Keratinocyte (primary cell): ENCODE measurements at regions not wholly inside any gene's neighbourhood (a gene's known extent, or its start where the extent isn't known, plus 50 kb on each side); places are given as distances from the start of the nearest gene placed in this dataset.

Experiments
- DNase-seq: peaks from one replicate; pipeline ENCODE4 v3.0.0-alpha.2; 2011; ENCODE audit warnings: low read depth, missing footprints, low spot score
- FAIRE-seq: peaks from 2 replicates; lab custom pipeline; 2011; peaks lifted over from hg19 to GRCh38; lab: Jason Lieb, UNC
- H2AFZ ChIP-seq: 2 replicates; pipeline ENCODE4 v1.6.0; 2012; ENCODE audit warnings: low read length, control low read depth, inconsistent platforms; ENCODE audit not compliant: control insufficient read depth
- H3K27ac ChIP-seq: 2 replicates; pipeline ENCODE4 v1.5.1; 2011; ENCODE audit warnings: low read length; ENCODE audit not compliant: control insufficient read depth, insufficient read depth
- H3K27me3 ChIP-seq: 3 replicates; pipeline ENCODE4 v1.6.0; 2011; ENCODE audit warnings: low read length; ENCODE audit not compliant: control insufficient read depth, insufficient read depth; ENCODE audit errors: extremely low read depth
- H3K36me3 ChIP-seq, 2 experiments: 2 replicates in 1 of 2; 3 replicates in 1 of 2; pipeline ENCODE4 v1.5.1; 2011; ENCODE audit warnings: low read length in 2 of 2, mild to moderate bottlenecking in 1 of 2; ENCODE audit not compliant: control insufficient read depth in 2 of 2, insufficient read depth in 2 of 2; ENCODE audit errors: extremely low read depth in 1 of 2
- H3K4me1 ChIP-seq: 3 replicates; pipeline ENCODE4 v1.5.1; 2011; ENCODE audit warnings: low read length; ENCODE audit not compliant: control insufficient read depth, insufficient read depth; ENCODE audit errors: extremely low read depth
- H3K4me2 ChIP-seq: 3 replicates; pipeline ENCODE4 v1.6.0; 2011; ENCODE audit warnings: low read depth, low read length; ENCODE audit not compliant: control insufficient read depth, insufficient read depth; ENCODE audit errors: extremely low read depth
- H3K4me3 ChIP-seq, 3 experiments: fragments of 200-600 bp in 1 of 3; sonication (generic) in 1 of 3; 2 replicates in 2 of 3; 3 replicates in 1 of 3; pipeline ENCODE4 v1.5.1; 2011 to 2016; ENCODE audit warnings: low read length in 3 of 3, mild to moderate bottlenecking in 3 of 3, control low read depth in 2 of 3, inconsistent platforms in 1 of 3, low read depth in 1 of 3, mixed read lengths in 1 of 3, mixed run types in 1 of 3, moderate library complexity in 1 of 3; ENCODE audit not compliant: control insufficient read depth in 2 of 3, insufficient read depth in 2 of 3; ENCODE audit errors: extremely low read depth in 1 of 3
- H3K79me2 ChIP-seq: 2 replicates; pipeline ENCODE4 v1.6.0; 2012; ENCODE audit warnings: low read length; ENCODE audit not compliant: control insufficient read depth, insufficient read depth
- H3K9ac ChIP-seq: 3 replicates; pipeline ENCODE4 v1.6.0; 2011; ENCODE audit warnings: low read length; ENCODE audit not compliant: control insufficient read depth, insufficient read depth; ENCODE audit errors: extremely low read depth
- H3K9me1 ChIP-seq: 3 replicates; pipeline ENCODE4 v1.6.0; 2011; ENCODE audit warnings: low read length; ENCODE audit not compliant: control insufficient read depth, insufficient read depth; ENCODE audit errors: extremely low read depth
- H3K9me3 ChIP-seq: 2 replicates; pipeline ENCODE4 v1.5.1; 2012; ENCODE audit warnings: low read depth, low read length; ENCODE audit not compliant: control insufficient read depth
- H4K20me1 ChIP-seq: 3 replicates; pipeline ENCODE4 v1.6.0; 2011; ENCODE audit warnings: low read length; ENCODE audit not compliant: control insufficient read depth, insufficient read depth; ENCODE audit errors: extremely low read depth
- EZH2 ChIP-seq: IDR thresholded peaks from one replicate; pipeline ENCODE4 v1.6.1; 2012; ENCODE audit warnings: inconsistent platforms, mild to moderate bottlenecking, low read length, moderate library complexity
- dilution Hi-C: fragments of 300-500 bp; cut with MboI; formaldehyde crosslinking; loops from one replicate; pipeline ENCODE4 v1.7.0; 2020; ENCODE audit warnings: low sequenced_read_pairs; ENCODE audit not compliant: extremely low pct_ligation_motif_present
- TF ChIP-seq, protein P1 (sequence below), 3 experiments: IDR thresholded peaks in 1 of 3; conservative IDR thresholded peaks in 1 of 3; optimal IDR thresholded peaks in 1 of 3; 2 replicates in 2 of 3; 3 replicates in 1 of 3; pipeline versions ENCODE3 to v1.5.1; 2011; ENCODE audit warnings: low read length in 3 of 3, mild to moderate bottlenecking in 3 of 3, moderate library complexity in 2 of 3, control low read depth in 1 of 3, inconsistent platforms in 1 of 3; ENCODE audit not compliant: insufficient read depth in 2 of 3; ENCODE audit errors: extremely low read depth in 1 of 3

DNA sequence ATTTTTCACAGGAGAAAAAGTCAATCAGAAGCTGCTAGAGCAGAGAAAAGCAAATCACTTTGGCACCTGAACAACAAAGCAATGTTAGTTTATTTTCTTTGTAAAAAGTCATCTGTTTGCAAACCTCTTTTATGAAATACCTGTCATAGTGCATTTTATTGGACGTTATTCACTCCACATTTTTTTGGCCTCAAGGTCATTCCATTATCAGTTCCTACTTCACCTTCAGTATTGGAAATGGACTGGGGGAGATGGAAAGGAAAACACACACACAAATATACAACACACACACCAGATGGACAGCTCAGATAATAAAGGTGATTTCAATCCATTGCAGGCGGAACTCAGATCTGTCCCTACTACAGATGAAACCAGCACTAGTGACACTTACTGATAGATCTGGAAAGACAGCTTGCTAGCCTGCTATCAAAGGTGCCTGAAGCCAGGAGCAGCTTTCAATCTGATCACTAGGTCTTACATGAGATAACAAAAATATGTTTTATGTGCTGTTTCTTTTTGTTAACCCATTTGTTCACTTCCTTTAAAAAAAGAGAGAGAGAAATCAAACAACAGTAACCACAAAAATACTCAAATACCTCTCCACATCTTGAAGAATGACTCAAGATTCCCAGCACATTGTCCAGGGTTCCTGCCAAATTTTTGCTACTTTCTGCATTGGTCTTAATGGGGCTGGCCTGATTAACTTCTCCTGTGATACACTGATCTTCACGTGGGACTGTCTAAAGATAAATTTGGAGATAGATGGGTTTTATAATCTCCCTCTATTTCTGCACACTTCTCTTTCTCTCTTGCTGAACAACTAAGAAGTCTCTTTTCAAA is 844.3 kb upstream of the TENM4 start:
- Histone ChIP-seq H3K9me1 (no peaks in the 10 kb centered on the region), H2AFZ (no peak overlapping the region), H3K79me2 (no peaks in the 10 kb centered on the region), H4K20me1 (no peaks in the 10 kb centered on the region), H3K27ac (no peak overlapping the region), H3K9me3 (no peaks in the 10 kb centered on the region), H3K4me2 (no peak overlapping the region), H3K9ac (no peak overlapping the region), H3K27me3 (no peaks in the 10 kb centered on the region), H3K4me3 (no peak overlapping the region), H3K36me3 (no peaks in the 10 kb centered on the region), H3K4me1 (no peaks in the 10 kb centered on the region)
- DNase-seq (no peak), FAIRE-seq (no peak)
- TF ChIP-seq, protein P1, sequence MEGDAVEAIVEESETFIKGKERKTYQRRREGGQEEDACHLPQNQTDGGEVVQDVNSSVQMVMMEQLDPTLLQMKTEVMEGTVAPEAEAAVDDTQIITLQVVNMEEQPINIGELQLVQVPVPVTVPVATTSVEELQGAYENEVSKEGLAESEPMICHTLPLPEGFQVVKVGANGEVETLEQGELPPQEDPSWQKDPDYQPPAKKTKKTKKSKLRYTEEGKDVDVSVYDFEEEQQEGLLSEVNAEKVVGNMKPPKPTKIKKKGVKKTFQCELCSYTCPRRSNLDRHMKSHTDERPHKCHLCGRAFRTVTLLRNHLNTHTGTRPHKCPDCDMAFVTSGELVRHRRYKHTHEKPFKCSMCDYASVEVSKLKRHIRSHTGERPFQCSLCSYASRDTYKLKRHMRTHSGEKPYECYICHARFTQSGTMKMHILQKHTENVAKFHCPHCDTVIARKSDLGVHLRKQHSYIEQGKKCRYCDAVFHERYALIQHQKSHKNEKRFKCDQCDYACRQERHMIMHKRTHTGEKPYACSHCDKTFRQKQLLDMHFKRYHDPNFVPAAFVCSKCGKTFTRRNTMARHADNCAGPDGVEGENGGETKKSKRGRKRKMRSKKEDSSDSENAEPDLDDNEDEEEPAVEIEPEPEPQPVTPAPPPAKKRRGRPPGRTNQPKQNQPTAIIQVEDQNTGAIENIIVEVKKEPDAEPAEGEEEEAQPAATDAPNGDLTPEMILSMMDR (optimal IDR thresholded peaks at IDR 0.05 in 1 of 3, IDR thresholded peaks at IDR 0.05 in 1 of 3, conservative IDR thresholded peaks at IDR 0.05 in 1 of 3; ENCODE audit: extremely low read depth in 1 of 3, insufficient read depth in 2 of 3, low read length in 3 of 3), result no peak
- TF ChIP-seq EZH2, result no peak
- dilution Hi-C loops, result no loop called here

DNA sequence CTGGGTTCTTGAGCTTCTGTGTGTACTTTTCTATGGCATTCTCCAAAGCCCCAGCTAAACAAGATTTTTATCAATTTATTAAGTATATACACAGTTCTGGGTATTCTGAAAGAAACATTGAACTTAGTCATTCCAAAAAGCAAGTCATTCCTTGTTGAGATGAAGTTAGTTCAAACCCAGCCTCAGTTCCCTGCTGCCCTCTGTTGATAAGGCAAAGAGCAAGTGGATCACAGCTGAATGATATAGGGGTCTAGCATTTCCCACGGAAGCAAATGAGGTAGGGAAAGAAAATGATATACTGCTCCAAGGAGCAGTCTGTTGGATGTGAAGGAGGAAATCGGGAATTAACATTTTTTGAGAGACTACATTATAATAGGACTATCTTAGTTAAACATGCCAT is 841.8 kb upstream of the TENM4 start:
- no peak overlapping the region for H3K9ac ChIP-seq
- no peaks in the 10 kb centered on the region for H3K27me3 ChIP-seq
- TF ChIP-seq, protein P1 (optimal IDR thresholded peaks at IDR 0.05 in 1 of 3, IDR thresholded peaks at IDR 0.05 in 1 of 3, conservative IDR thresholded peaks at IDR 0.05 in 1 of 3; ENCODE audit: extremely low read depth in 1 of 3, insufficient read depth in 2 of 3, low read length in 3 of 3), result peak in 2 of 3 experiments; percentile 2 to 15
- no peak for TF ChIP-seq EZH2
- FAIRE-seq, result no peak
- H2AFZ ChIP-seq, result no peak overlapping the region
- DNase-seq, result no peak
- no peak overlapping the region for H3K27ac ChIP-seq
- H3K4me1 ChIP-seq, result no peaks in the 10 kb centered on the region
- dilution Hi-C loops, result no loop called here
- H3K4me3 ChIP-seq, result no peak overlapping the region
- H3K9me3 ChIP-seq, result no peaks in the 10 kb centered on the region
- H3K4me2 ChIP-seq, result no peak overlapping the region
- no peaks in the 10 kb centered on the region for H3K79me2 ChIP-seq
- no peaks in the 10 kb centered on the region for H3K9me1 ChIP-seq
- H3K36me3 ChIP-seq, result no peaks in the 10 kb centered on the region
- no peaks in the 10 kb centered on the region for H4K20me1 ChIP-seq
